Activated CD8-positive, alpha-beta memory T cell treated with anti-CD3 and anti-CD28 coated beads for 1 hour (primary cell): ENCODE measurements at regions not wholly inside any gene's neighbourhood (a gene's known extent, or its start where the extent isn't known, plus 50 kb on each side); places are given as distances from the start of the nearest gene placed in this dataset.

Experiments
- DNase-seq, 2 donors: peaks; one replicate each; pipeline ENCODE4 v3.0.0-alpha.2; 2020; ENCODE audit warnings: low read depth in 1 of 2; ENCODE audit errors: extremely low read depth in 1 of 2

- no peak for DNase-seq
Observed at GRCh38 chr13:74084375-74084935, 49.7 kb downstream of the KLF12 start.

GRCh38 chr13:74082741-74083160 is 51.5 kb downstream of the KLF12 start:
- no peak for DNase-seq

- no peak for DNase-seq
Observed at GRCh38 chr13:74080762-74081161, 53.4 kb downstream of the KLF12 start.

- DNase-seq: no peak
Observed at GRCh38 chr13:74077792-74078191, 56.4 kb downstream of the KLF12 start.

- no peak for DNase-seq
Observed at GRCh38 chr13:74077375-74077774, 56.8 kb downstream of the KLF12 start.

- DNase-seq: no peak
Observed at GRCh38 chr13:74074723-74075122, 59.5 kb downstream of the KLF12 start.

GRCh38 chr13:74073274-74073673 is 60.9 kb downstream of the KLF12 start:
- DNase-seq: no peak

GRCh38 chr13:74070513-74070912 is 63.7 kb downstream of the KLF12 start:
- DNase-seq: no peak

- DNase-seq: no peak
Observed at GRCh38 chr13:74070065-74070464, 64.1 kb downstream of the KLF12 start.

- DNase-seq: no peak
Observed at GRCh38 chr13:74068471-74068870, 65.7 kb downstream of the KLF12 start.

- DNase-seq: no peak
Observed at GRCh38 chr13:74067818-74068217, 66.4 kb downstream of the KLF12 start.

GRCh38 chr13:74066937-74067336 is 67.3 kb downstream of the KLF12 start:
- DNase-seq: no peak

- DNase-seq: no peak
Observed at GRCh38 chr13:74064805-74065312, 69.3 kb downstream of the KLF12 start.

GRCh38 chr13:74063533-74064100 is 70.6 kb downstream of the KLF12 start:
- no peak for DNase-seq

GRCh38 chr13:74062933-74063332 is 71.3 kb downstream of the KLF12 start:
- no peak for DNase-seq

- no peak for DNase-seq
Observed at GRCh38 chr13:74061926-74062595, 72.1 kb downstream of the KLF12 start.

- DNase-seq: no peak
Observed at GRCh38 chr13:74056801-74057542, 77.2 kb downstream of the KLF12 start.

GRCh38 chr13:74052402-74052928 is 81.7 kb downstream of the KLF12 start:
- no peak for DNase-seq

- DNase-seq: no peak
Observed at GRCh38 chr13:74048756-74049155, 85.4 kb downstream of the KLF12 start.

- DNase-seq: no peak
Observed at GRCh38 chr13:74047931-74048600, 86.1 kb downstream of the KLF12 start.

- no peak for DNase-seq
Observed at GRCh38 chr13:74046431-74046830, 87.8 kb downstream of the KLF12 start.
